22Rv1 (cell line): ENCODE measurements at regions not wholly inside any gene's neighbourhood (a gene's known extent, or its start where the extent isn't known, plus 50 kb on each side); places are given as distances from the start of the nearest gene placed in this dataset.

Experiments
- ZFX ChIP-seq: fragments of 450-650 bp; IDR thresholded peaks from 2 replicates; pipeline ENCODE4 v1.6.1; 2017; ENCODE audit warnings: antibody characterized with exemption, borderline replicate concordance
- TF ChIP-seq, protein P1 (sequence below): fragments of 450-650 bp; IDR thresholded peaks from 2 replicates; pipeline ENCODE4 v1.5.1; 2017; ENCODE audit warnings: mild to moderate bottlenecking

DNA sequence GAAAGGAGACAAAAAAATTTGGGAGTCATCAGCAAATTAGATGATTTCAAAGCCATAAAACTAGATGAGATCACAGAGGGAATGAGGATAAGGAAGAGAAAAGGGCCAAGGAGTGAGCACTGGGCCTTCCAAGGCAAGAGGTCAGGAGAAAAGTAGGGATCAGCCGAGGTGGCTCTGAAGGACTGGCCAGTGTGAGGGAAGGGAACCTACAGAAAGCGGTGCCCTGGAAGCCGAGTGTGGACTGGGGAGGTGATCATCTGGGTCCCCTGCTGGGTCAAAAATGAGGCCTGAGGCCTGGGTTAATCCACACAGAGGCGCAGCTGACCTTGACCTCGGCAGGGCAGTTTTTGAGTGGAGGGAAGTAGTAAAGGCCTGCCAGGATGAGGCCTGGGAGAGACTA is 133.8 kb downstream of the SMIM20 start:
- TF ChIP-seq, protein P1, sequence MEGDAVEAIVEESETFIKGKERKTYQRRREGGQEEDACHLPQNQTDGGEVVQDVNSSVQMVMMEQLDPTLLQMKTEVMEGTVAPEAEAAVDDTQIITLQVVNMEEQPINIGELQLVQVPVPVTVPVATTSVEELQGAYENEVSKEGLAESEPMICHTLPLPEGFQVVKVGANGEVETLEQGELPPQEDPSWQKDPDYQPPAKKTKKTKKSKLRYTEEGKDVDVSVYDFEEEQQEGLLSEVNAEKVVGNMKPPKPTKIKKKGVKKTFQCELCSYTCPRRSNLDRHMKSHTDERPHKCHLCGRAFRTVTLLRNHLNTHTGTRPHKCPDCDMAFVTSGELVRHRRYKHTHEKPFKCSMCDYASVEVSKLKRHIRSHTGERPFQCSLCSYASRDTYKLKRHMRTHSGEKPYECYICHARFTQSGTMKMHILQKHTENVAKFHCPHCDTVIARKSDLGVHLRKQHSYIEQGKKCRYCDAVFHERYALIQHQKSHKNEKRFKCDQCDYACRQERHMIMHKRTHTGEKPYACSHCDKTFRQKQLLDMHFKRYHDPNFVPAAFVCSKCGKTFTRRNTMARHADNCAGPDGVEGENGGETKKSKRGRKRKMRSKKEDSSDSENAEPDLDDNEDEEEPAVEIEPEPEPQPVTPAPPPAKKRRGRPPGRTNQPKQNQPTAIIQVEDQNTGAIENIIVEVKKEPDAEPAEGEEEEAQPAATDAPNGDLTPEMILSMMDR = no peak
- TF ChIP-seq ZFX = no peak
